IMR-90 (cell line): ENCODE measurements at regions not wholly inside any gene's neighbourhood (a gene's known extent, or its start where the extent isn't known, plus 50 kb on each side); places are given as distances from the start of the nearest gene placed in this dataset.

Source experiments
- ATAC-seq: fragments of 200-7000 bp; cut with Tn5 transposase; 2 replicates; pipeline ENCODE4 v1.9.1; 2020; ENCODE audit warnings: low read depth, mild to moderate bottlenecking, moderate library complexity
- BruUV-seq: library from RNA; stranded (reverse); fragments of 400-500 nt; replicated peaks from 2 replicates; lab custom pipeline; 2021; lab: Mats Ljungman, UMichigan
- CTCF ChIA-PET: fragments of 300-600 bp; formaldehyde crosslinking; extraction: SDS; loops from one replicate; lab custom pipeline; 2021; ENCODE audit warnings: antibody characterized with exemption; lab: Yijun Ruan, JAX
- POLR2A ChIA-PET: fragments of 300-600 bp; sonication (Branson Sonifier 250); formaldehyde crosslinking; loops from one replicate; lab custom pipeline; 2022; ENCODE audit warnings: antibody characterized with exemption; ENCODE audit not compliant: unreplicated experiment; lab: Charles Lee
- DNase-seq: peaks from one replicate; pipeline ENCODE4 v3.0.0; 2013
- H2AFZ ChIP-seq: replicated peaks from 2 replicates; pipeline ENCODE3; 2013; ENCODE audit warnings: low read length, mild to moderate bottlenecking; ENCODE audit not compliant: poor library complexity
- H2AK5ac ChIP-seq: 2 replicates; pipeline ENCODE4 v1.6.1; 2013; ENCODE audit warnings: low read depth, low read length, inconsistent platforms
- H2AK9ac ChIP-seq: replicated peaks from 2 replicates; pipeline ENCODE3; 2013; ENCODE audit warnings: mild to moderate bottlenecking, low read depth, low read length, moderate library complexity; ENCODE audit not compliant: poor library complexity
- H2BK120ac ChIP-seq: 2 replicates; pipeline ENCODE4 v1.6.1; 2013; ENCODE audit warnings: low read depth, low read length, inconsistent platforms
- H2BK15ac ChIP-seq: 3 replicates; pipeline ENCODE4 v1.6.1; 2013; ENCODE audit warnings: low read depth, low read length, inconsistent platforms
- H2BK20ac ChIP-seq: 2 replicates; pipeline ENCODE4 v1.6.1; 2013; ENCODE audit warnings: low read depth, mild to moderate bottlenecking, inconsistent platforms, low read length, moderate library complexity
- H2BK5ac ChIP-seq: 2 replicates; pipeline ENCODE4 v1.6.1; 2013; ENCODE audit warnings: mild to moderate bottlenecking, low read depth, low read length, inconsistent platforms; ENCODE audit not compliant: poor library complexity, severe bottlenecking
- H3K14ac ChIP-seq: replicated peaks from 2 replicates; pipeline ENCODE4 v1.6.1; 2013; ENCODE audit warnings: low read depth, low read length, inconsistent platforms
- H3K18ac ChIP-seq: 2 replicates; pipeline ENCODE4 v1.6.1; 2013; ENCODE audit warnings: low read depth, low read length, control low read depth
- H3K23ac ChIP-seq: 2 replicates; pipeline ENCODE4 v1.6.1; 2013; ENCODE audit warnings: low read depth, low read length, inconsistent platforms
- H3K27ac ChIP-seq: 2 replicates; pipeline ENCODE4 v1.5.1; 2013; ENCODE audit warnings: mild to moderate bottlenecking, control low read depth, low read length; ENCODE audit not compliant: insufficient read depth
- H3K27me3 ChIP-seq: 2 replicates; pipeline ENCODE4 v1.6.1; 2013; ENCODE audit warnings: low read length; ENCODE audit not compliant: control insufficient read depth, insufficient read depth
- H3K36me3 ChIP-seq: 2 replicates; pipeline ENCODE4 v1.6.1; 2013; ENCODE audit warnings: low read length, mixed read lengths; ENCODE audit not compliant: control insufficient read depth, insufficient read depth
- H3K4ac ChIP-seq: 2 replicates; pipeline ENCODE4 v1.6.1; 2013; ENCODE audit warnings: low read depth, low read length, inconsistent platforms
- H3K4me1 ChIP-seq: 2 replicates; pipeline ENCODE4 v1.6.1; 2013; ENCODE audit warnings: low read length, mixed read lengths; ENCODE audit not compliant: control insufficient read depth, insufficient read depth
- H3K4me2 ChIP-seq: 2 replicates; pipeline ENCODE4 v1.6.1; 2013; ENCODE audit warnings: low read depth, mild to moderate bottlenecking, control low read depth, low read length, moderate library complexity
- H3K4me3 ChIP-seq: 2 replicates; pipeline ENCODE4 v1.5.1; 2013; ENCODE audit warnings: low read depth, mild to moderate bottlenecking, control low read depth, low read length, moderate library complexity; ENCODE audit not compliant: insufficient read depth
- H3K56ac ChIP-seq: 2 replicates; pipeline ENCODE4 v1.6.1; 2013; ENCODE audit warnings: low read length, inconsistent platforms; ENCODE audit not compliant: insufficient read depth; ENCODE audit errors: extremely low read depth
- H3K79me1 ChIP-seq, 2 experiments: 2 replicates each; pipeline ENCODE4 v1.6.1; 2013; ENCODE audit warnings: low read length in 2 of 2, inconsistent platforms in 1 of 2, low read depth in 1 of 2
- H3K9ac ChIP-seq: 2 replicates; pipeline ENCODE4 v1.6.1; 2013; ENCODE audit warnings: low read depth, low read length, control low read depth
- H3K9me1 ChIP-seq: 2 replicates; pipeline ENCODE4 v1.6.1; 2013; ENCODE audit warnings: low read length, inconsistent platforms; ENCODE audit not compliant: insufficient read depth
- H3K9me3 ChIP-seq: 2 replicates; pipeline ENCODE4 v1.6.1; 2013; ENCODE audit warnings: low read length; ENCODE audit not compliant: control insufficient read depth, insufficient read depth
- H4K20me1 ChIP-seq: 2 replicates; pipeline ENCODE4 v1.6.1; 2013; ENCODE audit warnings: low read length, inconsistent platforms; ENCODE audit not compliant: insufficient read depth
- H4K5ac ChIP-seq: 2 replicates; pipeline ENCODE4 v1.6.1; 2013; ENCODE audit warnings: mild to moderate bottlenecking, low read depth, low read length, control low read depth
- H4K8ac ChIP-seq, 2 experiments: 2 replicates each; pipeline ENCODE4 v1.6.1; 2013; ENCODE audit warnings: low read depth in 2 of 2, low read length in 2 of 2, control low read depth in 1 of 2, inconsistent platforms in 1 of 2
- H4K91ac ChIP-seq: 2 replicates; pipeline ENCODE4 v1.6.1; 2013; ENCODE audit warnings: low read depth, low read length, inconsistent platforms; ENCODE audit not compliant: insufficient read depth
- BHLHE40 ChIP-seq: fragments of 150-350 bp; IDR thresholded peaks from 2 replicates; pipeline ENCODE4 v1.6.1; 2016; ENCODE audit warnings: mild to moderate bottlenecking, low read depth, low read length
- CEBPB ChIP-seq: IDR thresholded peaks from 2 replicates; pipeline ENCODE4 v1.6.1; 2012; ENCODE audit warnings: low read depth, low read length, improper control_type of control experiment
- CTCF ChIP-seq: conservative IDR thresholded peaks from 2 replicates; pipeline ENCODE4 v1.5.1; 2012; ENCODE audit warnings: mild to moderate bottlenecking, low read depth, low read length, improper control_type of control experiment
- ELK1 ChIP-seq: fragments of 150-350 bp; IDR thresholded peaks from 2 replicates; pipeline ENCODE4 v1.6.1; 2016; ENCODE audit warnings: low read depth, mild to moderate bottlenecking, low read length, moderate library complexity, borderline replicate concordance
- MAFK ChIP-seq: IDR thresholded peaks from 2 replicates; pipeline ENCODE4 v1.6.1; 2012; ENCODE audit warnings: low read depth, low read length, improper control_type of control experiment
- MAZ ChIP-seq: IDR thresholded peaks from 2 replicates; pipeline ENCODE4 v1.6.1; 2012; ENCODE audit warnings: low read depth, mild to moderate bottlenecking, low read length, improper control_type of control experiment, moderate library complexity, borderline replicate concordance
- MXI1 ChIP-seq: IDR thresholded peaks from 2 replicates; pipeline ENCODE4 v1.6.1; 2012; ENCODE audit warnings: low read depth, mild to moderate bottlenecking, low read length, moderate library complexity, borderline replicate concordance
- NFE2L2 ChIP-seq: fragments of 150-350 bp; IDR thresholded peaks from 2 replicates; pipeline ENCODE4 v1.6.1; 2016; ENCODE audit warnings: low read depth, mild to moderate bottlenecking, low read length
- POLR2A ChIP-seq: IDR thresholded peaks from 2 replicates; pipeline ENCODE4 v1.6.1; 2012; ENCODE audit warnings: mild to moderate bottlenecking, low read depth, low read length
- RAD21 ChIP-seq: IDR thresholded peaks from 2 replicates; pipeline ENCODE4 v1.6.1; 2012; ENCODE audit warnings: low read length, improper control_type of control experiment
- RCOR1 ChIP-seq: IDR thresholded peaks from 2 replicates; pipeline ENCODE4 v1.6.1; 2012; ENCODE audit warnings: mild to moderate bottlenecking, low read length, improper control_type of control experiment; ENCODE audit not compliant: insufficient replicate concordance
- SMC3 ChIP-seq: fragments of 150-350 bp; IDR thresholded peaks from 2 replicates; pipeline ENCODE4 v1.6.1; 2016; ENCODE audit warnings: low read depth, mild to moderate bottlenecking, antibody characterized with exemption, low read length, moderate library complexity
- USF2 ChIP-seq: fragments of 150-350 bp; IDR thresholded peaks from 2 replicates; pipeline ENCODE4 v1.6.1; 2017; ENCODE audit warnings: mild to moderate bottlenecking, antibody characterized with exemption, low read length, low read depth
- WGBS, 2 experiments: methylation state at CpG; one replicate each; pipeline versions ENCODE4 v1.1.5 to v1.1.7; 2013; ENCODE audit warnings: missing lambda C conversion rate in 2 of 2; ENCODE audit not compliant: insufficient read length in 1 of 2; ENCODE audit errors: extremely low coverage in 2 of 2; 5-methylcytosine and 5-hydroxymethylcytosine counted together
- dilution Hi-C: fragments of 300-500 bp; cut with HindIII; formaldehyde crosslinking; loops from one replicate; pipeline ENCODE4 v1.14.3; 2018; ENCODE audit warnings: low sequenced_read_pairs; ENCODE audit not compliant: unreplicated experiment
- in situ Hi-C: fragments of 300-500 bp; cut with MboI; formaldehyde crosslinking; loops from 3 replicates; pipeline ENCODE4 v1.14.3; 2019; ENCODE audit warnings: low sequenced_read_pairs, inconsistent platforms, mixed read lengths
- intact Hi-C: fragments of 100-400 bp; cut with micrococcal nuclease; formaldehyde crosslinking; loops from 2 replicates; pipeline ENCODE4 v1.10.0; 2022

- DNase-seq (no peak), ATAC-seq (no peak)
- dilution Hi-C loops (no loop called here), intact Hi-C loops (no loop called here), in situ Hi-C loops (no loop called here)
- Histone ChIP-seq H3K36me3 (no peaks in the 10 kb centered on the region), H3K79me1 (no peaks in the 10 kb centered on the region), H3K9me3 (no peaks in the 10 kb centered on the region), H4K5ac (no peak overlapping the region), H2BK120ac (no peak overlapping the region), H2BK15ac (no peak overlapping the region), H3K4me3 (no peak overlapping the region), H2AK9ac (no peak overlapping the region), H4K91ac (no peak overlapping the region), H2BK20ac (no peak overlapping the region), H3K4me1 (no peaks in the 10 kb centered on the region), H2BK5ac (no peak overlapping the region), H3K4me2 (no peak overlapping the region), H3K27me3 (peaks cover 3% of the 10 kb centered on the region), H4K8ac (no peak overlapping the region), H3K9ac (no peak overlapping the region), H3K18ac (no peak overlapping the region), H3K23ac (no peak overlapping the region), H3K27ac (no peak overlapping the region), H4K20me1 (no peaks in the 10 kb centered on the region), H3K56ac (no peak overlapping the region), H2AK5ac (no peak overlapping the region), H3K14ac (no peak overlapping the region), H3K4ac (no peak overlapping the region), H2AFZ (no peak overlapping the region), H3K9me1 (no peaks in the 10 kb centered on the region)
- TF ChIP-seq USF2 (no peak), CEBPB (no peak), MAFK (no peak), RAD21 (no peak), ELK1 (no peak), NFE2L2 (no peak), POLR2A (no peak), RCOR1 (no peak), BHLHE40 (no peak), MXI1 (no peak), MAZ (no peak), CTCF (no peak), SMC3 (no peak)
- CTCF ChIA-PET, result no interaction called here
- POLR2A ChIA-PET, result no interaction called here
- WGBS, 2 experiments, result no CpG with 5 or more reads among the region's 4 CpGs
- BruUV-seq, result no TSS peak
Observed at GRCh38 chr2:71971493-71971892, 176.2 kb downstream of the CYP26B1 start.
